Neural cell (in vitro differentiated cells): ENCODE measurements at regions not wholly inside any gene's neighbourhood (a gene's known extent, or its start where the extent isn't known, plus 50 kb on each side); places are given as distances from the start of the nearest gene placed in this dataset.

Experiments
- H2AFZ ChIP-seq: fragments of 200-600, 300-800 bp; sonication (generic), shearing (Covaris generic); 2 replicates; pipeline ENCODE4 v1.6.0; 2014; ENCODE audit warnings: low read depth, mild to moderate bottlenecking, antibody characterized with exemption, low read length, moderate library complexity
- H3F3A ChIP-seq: fragments of 200-600 bp; shearing (Covaris generic); 2 replicates; pipeline ENCODE4 v1.6.1; 2016; ENCODE audit warnings: mild to moderate bottlenecking, moderate library complexity, mixed read lengths, antibody characterized with exemption, low read length; ENCODE audit not compliant: insufficient read depth, poor library complexity, severe bottlenecking
- H3K27ac ChIP-seq: fragments of 200-600, 300-800 bp; sonication (generic), shearing (Covaris generic); 2 replicates; pipeline ENCODE4 v1.5.1; 2014; ENCODE audit warnings: mild to moderate bottlenecking, low read length, moderate library complexity
- H3K27me3 ChIP-seq: fragments of 300-800, 200-600 bp; sonication (generic), shearing (Covaris generic); 2 replicates; pipeline ENCODE4 v1.6.0; 2014; ENCODE audit warnings: mild to moderate bottlenecking, low read depth, low read length, moderate library complexity; ENCODE audit not compliant: insufficient read depth
- H3K36me3 ChIP-seq: fragments of 300-800, 200-600 bp; sonication (generic), shearing (Covaris generic); 2 replicates; pipeline ENCODE4 v1.5.1; 2014; ENCODE audit warnings: mild to moderate bottlenecking, antibody characterized with exemption, low read length, moderate library complexity; ENCODE audit not compliant: insufficient read depth
- H3K4me2 ChIP-seq: fragments of 300-800, 200-600 bp; sonication (generic), shearing (Covaris generic); 2 replicates; pipeline ENCODE4 v1.6.0; 2014; ENCODE audit warnings: mild to moderate bottlenecking, low read length
- H3K4me3 ChIP-seq: fragments of 300-800, 200-600 bp; sonication (generic), shearing (Covaris generic); 2 replicates; pipeline ENCODE4 v1.5.1; 2014; ENCODE audit warnings: mild to moderate bottlenecking, low read length, moderate library complexity
- H3K79me2 ChIP-seq: fragments of 200-600 bp; shearing (Covaris generic); replicated peaks from 2 replicates; pipeline ENCODE4 v1.6.0; 2014; ENCODE audit warnings: mild to moderate bottlenecking, low read length, moderate library complexity; ENCODE audit not compliant: insufficient read depth
- H3K9ac ChIP-seq: fragments of 300-800, 200-600 bp; sonication (generic), shearing (Covaris generic); 2 replicates; pipeline ENCODE4 v1.6.1; 2016; ENCODE audit warnings: mild to moderate bottlenecking, low read length, mixed read lengths
- H3K9me2 ChIP-seq: fragments of 200-600 bp; shearing (Covaris generic); 2 replicates; pipeline ENCODE4 v1.6.1; 2016; ENCODE audit warnings: mild to moderate bottlenecking, low read length, mixed read lengths; ENCODE audit not compliant: insufficient read depth
- H3K9me3 ChIP-seq: fragments of 200-600, 300-800 bp; sonication (generic), shearing (Covaris generic); 2 replicates; pipeline ENCODE4 v1.6.1; 2016; ENCODE audit warnings: mild to moderate bottlenecking, mixed run types, low read length, moderate library complexity, mixed read lengths
- H4K20me1 ChIP-seq: fragments of 200-600 bp; shearing (Covaris generic); 2 replicates; pipeline ENCODE4 v1.6.1; 2016; ENCODE audit warnings: mild to moderate bottlenecking, mixed run types; ENCODE audit not compliant: insufficient read depth
- CTCF ChIP-seq: fragments of 450-650 bp; IDR thresholded peaks from 2 replicates; pipeline ENCODE4 v1.5.1; 2014; ENCODE audit warnings: antibody characterized with exemption, mild to moderate bottlenecking, moderate library complexity; ENCODE audit not compliant: poor library complexity, severe bottlenecking
- EP300 ChIP-seq: fragments of 450-650 bp; conservative IDR thresholded peaks from 2 replicates; pipeline ENCODE4 v1.6.1; 2014; ENCODE audit warnings: antibody characterized with exemption, mild to moderate bottlenecking, moderate library complexity; ENCODE audit not compliant: poor library complexity, severe bottlenecking
- EZH2 ChIP-seq: fragments of 200-600, 300-800 bp; shearing (Covaris generic), sonication (generic); IDR thresholded peaks from 2 replicates; pipeline ENCODE4 v1.6.1; 2014; ENCODE audit warnings: antibody characterized with exemption, low read length, borderline replicate concordance, mild to moderate bottlenecking; ENCODE audit not compliant: insufficient read depth, poor library complexity, severe bottlenecking
- MXI1 ChIP-seq: fragments of 450-650 bp; conservative IDR thresholded peaks from 2 replicates; pipeline ENCODE4 v1.6.1; 2014; ENCODE audit warnings: antibody characterized with exemption, mild to moderate bottlenecking; ENCODE audit not compliant: poor library complexity, severe bottlenecking
- POLR2AphosphoS5 ChIP-seq: IDR thresholded peaks from 2 replicates; pipeline ENCODE4 v1.6.1; 2012
- RAD21 ChIP-seq: fragments of 450-650 bp; conservative IDR thresholded peaks from 2 replicates; pipeline ENCODE4 v1.6.1; 2014; ENCODE audit warnings: antibody characterized with exemption, mild to moderate bottlenecking, moderate library complexity
- REST ChIP-seq: IDR thresholded peaks from 2 replicates; pipeline ENCODE4 v1.6.1; 2012; ENCODE audit warnings: borderline replicate concordance
- SMC3 ChIP-seq: fragments of 450-650 bp; conservative IDR thresholded peaks from 2 replicates; pipeline ENCODE4 v1.6.1; 2014; ENCODE audit warnings: antibody characterized with exemption, mild to moderate bottlenecking, moderate library complexity; ENCODE audit not compliant: poor library complexity
- TAF1 ChIP-seq: IDR thresholded peaks from 2 replicates; pipeline ENCODE4 v1.6.1; 2012; ENCODE audit warnings: low read depth

DNA sequence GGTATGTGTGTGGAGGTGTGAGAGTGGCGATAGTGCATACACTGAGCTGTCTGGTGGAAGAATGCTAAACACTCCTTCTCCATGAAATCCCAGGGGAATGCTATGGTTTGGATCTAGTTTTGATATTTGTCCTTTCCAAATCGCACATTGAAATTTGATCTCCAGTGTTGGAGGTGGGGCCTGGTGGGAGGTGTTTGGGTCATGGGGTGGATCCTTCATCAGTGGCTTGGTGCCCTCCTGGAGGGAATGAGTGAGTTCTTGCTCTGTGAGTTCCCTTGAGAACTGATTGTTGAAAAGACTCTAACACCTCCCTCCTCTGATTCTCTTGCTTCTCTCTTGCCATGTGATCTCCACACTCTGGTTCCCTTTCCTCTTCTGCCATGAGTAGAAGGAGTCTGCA, 114.1 kb upstream of the HHIP start:
- Histone ChIP-seq H3K79me2 (no peaks in the 10 kb centered on the region), H3K4me3 (no peak overlapping the region), H3K4me2 (no peak overlapping the region), H3K9me2 (no peaks in the 10 kb centered on the region), H3K27ac (no peak overlapping the region), H3K36me3 (no peaks in the 10 kb centered on the region), H3K9me3 (no peaks in the 10 kb centered on the region), H3K27me3 (no peaks in the 10 kb centered on the region), H4K20me1 (no peaks in the 10 kb centered on the region), H3F3A (no peaks in the 10 kb centered on the region), H2AFZ (no peak overlapping the region), H3K9ac (no peak overlapping the region)
- TF ChIP-seq POLR2AphosphoS5 (no peak), EP300 (no peak), RAD21 (no peak), REST (no peak), SMC3 (no peak), TAF1 (no peak), CTCF (no peak), EZH2 (no peak), MXI1 (no peak)

DNA sequence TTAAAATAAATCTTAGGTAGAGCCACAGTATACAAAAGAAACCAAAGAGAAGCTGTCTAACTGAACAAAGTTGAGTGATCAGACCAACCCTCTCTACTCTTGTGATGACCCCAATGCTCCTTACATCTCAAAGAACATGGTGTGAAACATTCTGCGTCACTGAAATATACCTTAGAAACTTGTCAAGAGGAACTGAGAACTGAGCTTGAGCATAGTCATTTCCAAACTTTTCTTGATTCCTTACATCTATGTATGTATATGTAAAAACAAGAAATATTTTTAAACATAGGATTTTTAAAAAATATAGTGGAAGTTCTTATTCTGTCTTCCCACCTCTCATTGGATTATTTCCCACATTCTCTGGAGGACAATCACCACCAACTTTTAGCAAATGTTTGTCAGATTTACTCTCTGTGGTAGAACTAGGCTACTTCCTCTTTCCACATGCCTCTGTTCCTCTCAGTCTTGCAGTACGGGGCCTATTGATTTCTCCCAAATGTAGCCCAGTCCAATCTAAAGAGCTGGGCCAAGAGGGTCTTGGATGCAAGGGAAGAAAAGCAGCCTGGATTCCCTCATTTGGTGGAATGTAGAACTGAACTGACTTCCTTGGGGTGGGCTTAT, 98.2 kb upstream of the HHIP start:
- TF ChIP-seq RAD21: no peak
- no peak for TF ChIP-seq SMC3
- no peak for TF ChIP-seq REST
- TF ChIP-seq CTCF: no peak
- no peak for TF ChIP-seq POLR2AphosphoS5
- no peak for TF ChIP-seq TAF1
- no peak for TF ChIP-seq EZH2
- Histone ChIP-seq H3K9me3 (no peaks in the 10 kb centered on the region), H3K27ac (no peak overlapping the region), H3K4me2 (no peak overlapping the region), H3K27me3 (no peaks in the 10 kb centered on the region), H3K36me3 (no peaks in the 10 kb centered on the region), H2AFZ (no peak overlapping the region), H3F3A (no peaks in the 10 kb centered on the region), H3K4me3 (no peak overlapping the region), H3K9me2 (no peaks in the 10 kb centered on the region), H3K79me2 (no peaks in the 10 kb centered on the region), H3K9ac (no peak overlapping the region), H4K20me1 (no peaks in the 10 kb centered on the region)
